GM18508 (cell line): ENCODE measurements at regions not wholly inside any gene's neighbourhood (a gene's known extent, or its start where the extent isn't known, plus 50 kb on each side); places are given as distances from the start of the nearest gene placed in this dataset.

Experiments
- ATAC-seq: cut with Tn5 transposase; IDR thresholded peaks from one replicate; pipeline ENCODE4 v1.9.1; 2021; ENCODE audit warnings: moderate number of reproducible peaks; ENCODE audit not compliant: insufficient read depth, unreplicated experiment

DNA sequence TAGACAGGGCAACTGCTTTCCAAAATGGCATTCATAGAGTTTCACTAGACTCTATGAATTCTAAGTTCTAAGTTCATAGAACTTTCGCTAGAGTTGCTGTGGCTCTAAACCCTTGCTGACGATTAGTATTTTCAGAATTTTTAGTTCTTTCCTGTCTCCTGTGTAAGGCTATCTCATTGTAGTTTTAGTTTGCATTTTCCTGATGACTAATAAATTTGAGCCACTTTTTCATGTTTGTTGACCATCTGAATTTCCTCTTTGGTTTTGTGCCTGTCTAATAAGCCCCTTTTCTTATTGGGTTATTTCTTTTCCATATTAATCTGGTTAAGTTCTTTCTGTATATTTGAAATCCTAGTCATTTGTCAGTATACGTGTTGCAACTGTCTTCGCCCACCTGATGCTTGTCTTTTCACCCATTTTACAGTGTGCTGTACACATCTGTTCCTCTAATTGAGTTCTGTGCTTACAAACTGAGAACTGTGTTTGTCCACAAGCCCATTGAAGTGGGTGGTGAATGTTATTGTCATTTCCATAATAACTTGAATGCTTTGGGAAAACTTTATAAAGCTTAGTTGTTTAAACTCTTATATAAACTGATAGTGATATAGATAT lies 177.7 kb upstream of the CDYL start:
- ATAC-seq = no peak

DNA sequence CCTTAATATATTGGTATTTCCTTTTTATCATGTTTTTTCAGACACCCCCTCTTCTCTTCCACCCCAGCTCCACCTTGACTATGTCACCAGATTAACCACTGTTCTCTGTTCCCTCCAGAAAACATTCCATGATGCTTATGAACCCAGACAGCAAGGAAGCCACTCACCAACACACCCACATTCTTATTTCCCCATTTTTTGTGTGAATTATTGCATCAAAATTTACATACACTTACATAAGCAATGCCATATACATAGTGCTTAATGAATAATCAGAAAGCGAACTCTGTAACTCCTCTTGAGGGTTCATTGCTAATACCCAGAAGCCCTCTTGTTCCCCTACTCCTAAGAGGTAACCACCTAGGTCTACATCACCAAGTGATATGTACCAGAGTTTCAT lies 182.3 kb upstream of the CDYL start:
- no peak for ATAC-seq

DNA sequence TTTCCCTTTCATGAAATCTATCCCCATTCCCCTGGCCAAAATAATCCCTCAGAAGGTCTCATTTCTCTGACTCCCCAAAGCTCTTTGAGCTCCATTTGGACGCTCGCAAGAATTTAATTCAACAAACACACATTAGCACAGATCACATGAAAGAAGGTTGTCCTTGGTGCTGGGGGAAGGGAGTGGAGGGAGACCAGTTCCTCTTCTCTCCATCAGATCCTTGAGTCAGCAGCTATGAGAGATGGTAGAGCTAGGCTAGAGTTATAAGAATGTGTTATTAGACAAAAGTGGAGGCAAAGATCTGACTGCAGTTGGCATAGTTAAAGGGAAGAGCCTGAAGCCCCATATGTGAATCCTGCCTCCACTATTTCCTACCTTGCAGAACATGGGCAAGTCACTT lies 184.2 kb upstream of the CDYL start:
- ATAC-seq = no peak

DNA sequence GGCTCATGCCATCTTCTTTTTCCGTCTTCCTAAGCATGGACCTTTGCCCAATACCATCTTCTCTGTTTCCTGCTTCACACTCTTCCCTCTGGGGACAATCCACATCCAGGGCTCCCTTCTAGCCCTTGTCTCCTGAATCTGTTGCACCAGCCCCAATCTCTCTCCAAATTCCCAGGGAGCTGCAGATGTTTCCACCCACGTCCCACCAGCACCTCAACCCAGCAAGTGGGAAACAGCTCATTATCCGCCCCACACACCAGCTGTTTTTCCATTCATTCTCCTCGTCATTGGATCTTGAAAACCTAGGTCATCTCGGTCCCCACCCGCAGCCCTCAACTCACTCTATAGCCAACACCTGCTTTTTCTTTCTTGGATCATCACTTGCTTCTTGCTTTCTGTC lies 185.0 kb upstream of the CDYL start:
- ATAC-seq = no peak

DNA sequence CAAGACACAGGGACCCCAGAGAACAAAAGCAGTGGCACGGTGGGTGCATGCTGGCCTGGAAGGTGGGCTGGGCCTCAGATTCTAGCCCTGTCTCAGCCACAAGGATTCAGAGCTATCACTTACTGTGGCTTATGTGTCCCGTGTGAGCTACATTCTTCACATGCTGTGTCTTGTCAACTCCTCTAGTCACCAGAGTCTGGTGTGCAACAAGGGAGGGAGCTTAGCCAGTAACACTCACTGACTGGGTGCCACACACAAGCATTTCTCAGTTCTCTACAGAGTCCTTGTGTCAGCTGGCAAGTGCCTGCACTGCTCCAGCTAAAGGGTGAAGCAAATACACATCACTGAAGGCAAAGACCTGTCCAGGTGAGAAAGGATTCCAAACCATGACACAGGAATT lies 186.9 kb upstream of the CDYL start:
- no peak for ATAC-seq

DNA sequence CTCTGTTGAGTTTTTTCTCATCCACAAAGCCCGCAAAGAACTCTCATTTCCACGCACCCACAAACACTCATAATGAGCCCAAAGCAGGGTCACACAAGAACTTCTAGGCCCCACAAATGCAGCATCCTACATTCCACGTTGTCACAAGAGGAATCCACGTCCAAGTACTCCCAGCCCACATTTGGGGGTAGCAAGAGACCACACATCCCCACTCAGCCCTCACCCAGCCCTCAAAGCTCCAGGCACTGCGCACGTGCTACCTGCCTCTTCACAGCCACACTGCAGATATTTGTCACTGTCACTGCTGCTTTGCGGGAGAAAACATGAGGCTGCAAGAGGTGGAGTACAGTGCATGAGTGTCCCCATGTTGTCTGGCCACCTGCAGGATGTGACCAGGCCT lies 187.6 kb upstream of the CDYL start:
- no peak for ATAC-seq

DNA sequence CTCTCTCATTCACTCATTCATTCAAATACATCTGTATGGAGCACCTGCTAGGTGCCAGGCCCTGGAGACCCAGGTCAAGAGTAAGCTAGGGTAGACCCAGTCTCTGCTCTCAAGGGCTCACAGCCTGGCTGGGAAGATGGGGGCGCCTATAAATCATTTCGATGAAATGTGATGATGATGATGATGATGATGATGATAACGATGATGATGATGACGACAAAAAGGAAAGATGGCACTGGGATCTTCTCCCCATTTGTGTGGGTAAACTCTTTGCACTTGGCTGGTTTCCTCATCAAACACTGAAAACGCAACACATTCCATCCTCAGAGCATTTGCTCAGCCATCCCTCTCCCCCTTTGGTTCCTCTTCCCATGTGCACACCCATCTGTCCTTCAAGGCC lies 188.0 kb upstream of the CDYL start:
- ATAC-seq = no peak

DNA sequence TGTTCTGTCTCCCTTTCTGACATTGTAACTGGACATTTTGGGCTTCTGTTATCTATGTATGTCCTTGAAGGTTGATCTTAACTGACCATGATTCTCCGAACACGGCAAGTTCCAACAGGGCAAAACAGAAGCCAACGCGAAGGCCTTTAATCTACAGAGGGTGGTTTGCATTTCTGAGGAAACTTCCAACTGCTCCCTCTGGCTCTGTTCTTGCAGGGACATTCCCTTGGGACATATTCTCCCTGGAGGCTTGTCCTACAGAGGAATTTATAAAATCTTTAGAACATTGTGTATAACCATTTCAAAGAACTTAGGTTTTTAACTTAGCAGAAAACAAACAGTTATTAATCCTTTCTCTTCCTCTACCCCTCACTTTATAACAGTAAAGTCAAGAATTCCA lies 189.0 kb upstream of the CDYL start:
- no peak for ATAC-seq

DNA sequence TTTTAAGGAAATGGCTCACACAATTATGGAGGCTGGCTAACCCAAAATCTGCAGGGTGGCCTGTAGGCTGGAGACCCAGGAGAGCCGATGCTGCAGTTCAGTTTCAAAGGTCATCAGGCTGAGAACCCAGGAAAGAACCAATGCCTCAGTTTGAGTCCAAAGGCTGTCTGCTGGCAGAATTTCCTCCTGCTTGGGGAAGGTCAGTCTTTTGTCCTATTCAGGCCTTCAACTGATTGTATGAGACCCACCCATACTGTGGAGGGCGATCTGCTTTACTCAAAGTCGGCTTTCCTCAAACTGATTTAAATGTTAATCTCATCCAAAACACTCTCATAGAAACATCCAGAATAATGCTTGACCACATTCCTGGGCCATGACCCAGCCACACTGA lies 189.7 kb upstream of the CDYL start:
- ATAC-seq = no peak

DNA sequence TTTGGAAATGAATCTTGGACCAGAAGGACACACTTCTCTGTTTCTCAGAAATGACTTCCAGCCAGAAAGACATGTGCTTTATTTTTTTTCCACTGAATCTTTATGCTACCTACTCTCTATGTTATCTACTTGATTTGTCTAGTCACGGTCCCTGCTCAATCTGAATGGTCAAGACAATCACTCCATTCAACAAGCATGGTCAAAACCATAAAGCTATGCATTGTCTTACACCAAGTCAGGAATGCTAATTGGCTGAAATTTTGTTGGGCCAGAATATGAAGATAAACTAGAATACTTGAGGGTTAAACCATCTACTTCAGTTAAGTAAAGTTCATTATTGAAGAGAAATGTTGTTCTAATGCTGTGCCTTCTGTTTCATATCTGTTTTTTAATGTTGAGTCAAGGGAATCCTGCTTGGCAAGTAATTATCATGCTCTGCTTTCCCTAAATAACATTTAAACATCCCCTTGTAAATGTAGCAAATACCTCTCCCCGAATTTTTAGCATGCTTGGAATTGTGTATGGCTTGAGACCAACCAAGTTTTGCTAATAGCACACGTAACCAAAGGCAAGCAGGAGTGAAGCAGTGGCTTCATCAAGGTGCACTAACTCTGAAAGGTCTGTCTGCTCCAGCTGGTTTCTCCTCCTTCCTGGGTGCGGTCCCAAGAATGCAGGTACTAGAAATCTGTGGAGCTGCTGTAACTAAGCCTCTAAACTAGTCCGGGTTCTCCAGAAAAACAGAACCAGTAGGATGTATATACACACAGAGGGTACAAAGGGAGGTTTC lies 190.3 kb upstream of the CDYL start:
- no peak for ATAC-seq

DNA sequence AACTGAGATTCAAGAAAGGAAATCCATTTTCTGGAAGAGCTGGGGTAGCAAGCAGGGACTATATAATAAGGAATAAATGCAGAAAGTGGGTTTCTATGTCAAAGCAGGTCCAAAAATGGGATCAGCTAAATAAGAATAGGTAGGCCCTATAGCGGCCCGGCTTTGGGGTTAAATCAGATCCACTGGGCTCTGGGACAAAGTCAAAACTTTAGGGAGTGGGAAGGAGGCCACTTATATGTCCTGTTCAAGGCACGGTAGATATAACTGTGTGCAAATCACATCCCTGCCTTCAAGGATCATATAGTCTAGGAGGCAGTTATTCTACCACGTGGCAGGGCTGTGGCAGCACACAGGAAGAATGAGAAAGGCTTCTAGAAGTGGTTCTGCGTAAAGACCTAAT lies 191.4 kb upstream of the CDYL start:
- no peak for ATAC-seq

DNA sequence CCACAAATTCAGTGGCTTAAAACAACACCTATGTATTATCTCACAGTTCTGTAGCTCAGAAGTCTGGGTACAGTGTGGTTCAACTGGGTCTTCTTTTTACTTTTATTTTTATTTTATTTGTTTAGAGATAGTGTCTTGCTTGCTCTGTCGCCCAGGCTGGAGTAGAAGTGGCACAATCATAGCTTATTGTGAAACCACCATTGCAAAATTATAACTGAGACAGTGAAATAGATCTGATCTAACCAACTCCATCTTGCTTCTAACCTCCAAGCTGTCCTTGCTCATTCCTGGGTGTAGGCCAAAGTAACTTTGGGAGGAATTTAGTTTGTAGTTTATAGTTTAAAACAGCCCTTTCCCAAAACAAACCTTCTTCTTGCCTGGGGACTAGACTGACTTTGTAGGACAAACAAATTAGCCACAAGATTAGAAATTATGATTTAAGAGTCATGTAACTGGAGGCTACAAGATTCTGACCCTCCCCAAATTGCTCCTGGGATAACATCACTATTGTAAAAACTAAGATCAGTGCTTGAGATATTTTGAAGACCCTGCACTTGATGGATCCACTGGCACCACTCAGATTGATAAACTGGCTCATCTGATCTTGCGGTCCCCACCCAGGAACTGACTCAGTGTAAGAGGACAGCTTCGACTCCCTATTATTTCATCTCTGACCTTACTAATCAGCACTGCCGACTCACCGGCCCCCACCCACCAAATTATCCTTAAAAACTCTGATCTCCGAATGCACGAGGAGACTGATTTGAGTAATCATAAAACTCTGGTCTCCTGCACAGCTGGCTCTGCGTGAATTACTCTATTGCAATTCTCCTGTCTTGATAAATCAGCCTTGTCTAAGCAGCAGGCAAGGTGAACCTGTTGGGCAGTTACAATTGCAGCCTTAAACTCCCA lies 193.4 kb upstream of the CDYL start:
- no peak for ATAC-seq

DNA sequence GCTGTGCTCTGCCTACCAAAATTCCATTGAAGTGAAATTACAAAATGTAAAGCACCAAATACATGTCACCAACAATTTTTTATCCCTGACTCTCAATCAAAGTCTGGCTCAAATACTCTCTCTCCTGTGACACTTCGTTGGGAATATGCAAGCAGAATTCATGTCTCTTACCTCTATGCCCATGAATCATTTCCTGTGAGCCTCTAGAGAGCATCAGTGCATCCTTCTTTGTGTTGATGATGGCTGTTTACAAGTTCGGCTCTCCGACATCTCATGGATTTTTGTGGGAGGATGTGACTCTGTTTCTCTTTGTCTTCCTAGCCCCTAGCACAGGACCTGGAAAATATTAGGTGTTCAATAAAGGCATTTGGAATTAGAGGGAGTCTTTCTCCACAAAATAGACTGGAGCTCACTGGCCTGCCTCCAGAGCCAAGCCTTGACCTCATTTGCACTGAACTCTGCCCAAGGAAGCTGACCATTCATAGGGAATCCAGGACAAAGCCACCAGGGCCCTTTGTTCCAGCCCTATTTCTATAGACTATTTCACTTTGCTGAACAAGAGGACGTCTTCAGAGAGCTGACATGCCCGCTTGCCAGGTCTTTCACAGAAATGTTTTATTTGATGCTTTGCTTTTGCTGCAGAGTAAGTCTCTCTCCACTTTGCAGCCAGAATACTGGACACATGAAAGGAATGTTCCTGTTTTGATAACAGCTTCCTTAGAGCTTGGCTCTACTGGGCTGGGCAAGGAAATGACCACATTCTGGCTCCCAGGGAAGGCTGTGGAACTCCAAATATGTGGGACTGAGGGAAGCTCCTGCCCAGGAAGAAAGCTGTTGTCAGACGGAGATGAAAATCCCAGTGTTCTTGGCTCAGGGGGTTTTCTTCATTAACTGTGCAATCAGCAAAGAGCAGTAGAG lies 194.5 kb upstream of the CDYL start:
- no peak for ATAC-seq

DNA sequence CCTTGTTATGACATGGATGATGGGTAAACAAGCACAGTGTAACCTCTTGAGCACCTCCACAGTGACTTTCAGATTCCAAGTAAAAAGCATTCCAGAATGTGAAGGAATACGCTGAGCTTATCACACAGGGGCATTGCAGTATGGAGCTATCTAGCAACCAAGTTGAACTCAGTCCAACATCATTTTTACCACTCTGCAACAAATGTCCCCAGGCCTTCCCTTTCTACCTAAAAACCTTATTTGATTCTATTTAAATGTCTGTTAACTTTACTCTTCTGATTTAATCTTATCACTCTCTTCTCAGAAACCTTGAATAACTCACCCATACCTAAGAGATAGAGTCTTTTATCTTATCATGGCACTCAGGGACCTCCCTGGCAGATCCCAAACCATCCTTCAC lies 195.8 kb upstream of the CDYL start:
- no peak for ATAC-seq

DNA sequence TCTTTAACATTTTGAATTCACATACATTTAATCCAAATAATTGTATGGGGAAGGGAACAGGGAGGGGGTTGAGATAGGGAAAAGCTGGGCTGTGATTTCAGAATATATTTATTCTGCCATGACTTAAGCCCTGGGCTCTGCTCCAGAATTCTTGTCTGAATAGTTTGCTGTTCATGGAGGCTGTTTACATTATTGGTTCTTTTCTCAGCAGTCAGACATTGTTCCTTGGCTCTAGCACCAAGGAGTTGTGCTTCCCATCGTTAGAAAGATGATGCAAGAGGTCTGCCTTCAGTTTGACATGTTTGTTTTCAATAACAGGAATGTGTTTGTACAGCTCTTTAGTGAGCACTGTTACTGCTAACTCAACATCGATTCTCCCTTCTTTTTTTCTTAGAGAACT lies 198.8 kb upstream of the CDYL start:
- no peak for ATAC-seq

DNA sequence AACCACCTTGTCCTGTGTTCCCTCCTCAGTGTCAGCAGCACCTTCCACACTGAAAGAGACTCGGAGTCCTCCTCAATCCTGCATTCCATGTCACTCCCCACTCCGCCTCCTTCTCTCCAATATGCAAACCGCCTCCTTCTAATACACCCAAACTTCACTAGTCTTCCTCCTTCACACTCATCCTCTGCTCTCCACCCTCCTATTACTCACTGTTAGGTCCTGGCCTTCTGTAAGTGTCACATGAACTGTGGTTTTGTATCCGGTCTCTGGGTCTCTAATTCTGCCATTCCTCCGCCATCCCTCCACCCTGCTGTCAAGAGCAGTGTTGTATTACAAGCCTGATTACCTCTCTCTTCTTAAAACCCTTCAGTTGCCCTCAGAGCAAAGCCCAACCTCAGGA lies 200.5 kb upstream of the CDYL start:
- no peak for ATAC-seq

DNA sequence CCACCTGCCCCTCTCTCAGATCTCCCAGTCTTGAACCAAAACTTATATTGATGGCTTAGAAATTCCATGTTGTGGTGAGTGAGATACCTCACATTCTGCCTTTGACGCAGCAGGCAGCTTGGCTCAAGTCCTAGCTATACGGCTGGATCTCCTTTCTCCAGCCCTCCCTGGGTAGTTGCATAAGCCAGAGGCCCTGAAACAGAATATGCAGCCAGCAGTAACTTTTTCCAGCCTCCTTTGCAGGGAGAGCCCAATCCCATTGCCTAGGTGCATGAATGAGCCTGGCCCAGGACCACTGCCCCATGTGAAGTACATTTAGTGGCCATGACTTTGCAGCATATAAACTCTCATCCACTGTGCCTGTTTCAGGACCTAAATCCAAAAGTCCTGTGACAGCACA lies 202.2 kb upstream of the CDYL start:
- no peak for ATAC-seq

DNA sequence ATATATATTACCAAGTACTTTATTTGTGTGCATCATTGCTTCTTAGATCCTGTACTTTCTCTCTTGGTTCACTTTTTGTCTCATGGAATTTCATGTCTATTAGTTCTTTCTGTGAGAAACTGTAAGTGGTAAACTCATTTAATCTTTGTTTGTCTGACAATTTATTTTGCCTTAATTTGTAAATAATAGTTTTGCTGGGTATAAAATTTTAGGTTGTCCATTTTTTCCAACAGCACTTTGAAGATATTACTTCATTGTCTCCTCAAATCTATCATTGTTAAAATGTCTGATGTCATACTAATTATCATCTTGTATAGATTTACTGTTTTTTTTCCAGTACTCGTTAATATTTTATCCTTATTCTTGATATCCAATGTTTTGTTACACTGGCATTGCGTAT lies 205.2 kb upstream of the CDYL start:
- no peak for ATAC-seq

DNA sequence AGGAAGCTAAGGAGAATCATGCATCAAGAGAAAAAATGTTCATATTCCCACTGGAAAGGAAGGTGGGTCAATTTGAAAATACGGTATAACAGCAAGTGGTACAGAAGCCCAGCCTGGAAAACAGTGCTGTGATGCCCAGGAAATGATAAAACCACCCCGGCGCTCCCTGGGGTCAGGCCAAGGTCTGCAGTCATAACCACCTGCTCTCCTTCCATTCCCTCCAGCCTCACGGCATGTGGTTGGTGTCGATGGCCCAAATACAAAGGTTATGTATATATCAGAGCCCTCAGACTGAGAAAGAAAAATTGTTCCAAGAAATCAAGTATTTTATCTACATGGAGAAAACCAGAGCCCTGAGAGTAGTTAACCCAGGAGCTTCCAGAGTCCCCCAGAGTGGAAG lies 208.1 kb upstream of the CDYL start:
- ATAC-seq = no peak

DNA sequence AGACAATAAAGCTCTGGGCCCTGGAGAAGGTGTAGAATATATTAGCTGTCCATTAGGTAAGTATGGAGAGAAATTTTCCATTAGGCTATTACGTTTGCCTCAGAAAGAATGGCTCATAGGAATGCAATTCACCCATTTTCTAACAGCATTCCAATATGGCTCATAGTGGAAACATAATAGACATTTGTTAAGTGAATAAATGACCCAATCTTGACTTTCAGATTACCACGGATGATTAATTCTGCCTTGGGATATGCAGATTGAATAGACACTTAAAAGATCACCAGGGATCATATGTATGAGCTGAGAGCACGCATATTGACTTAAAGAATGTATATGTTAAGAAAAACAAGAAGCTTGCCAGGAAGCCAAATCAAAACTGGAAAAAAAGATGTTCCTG lies 209.1 kb upstream of the CDYL start:
- no peak for ATAC-seq
